Liver (tissue), 8 donors: ENCODE measurements at regions not wholly inside any gene's neighbourhood (a gene's known extent, or its start where the extent isn't known, plus 50 kb on each side); places are given as distances from the start of the nearest gene placed in this dataset.
"Not testable (repeated sequence)": the region's sequence is repeated elsewhere in the genome, so short reads cannot be mapped to it uniquely, and the experiment has no call there.

Source experiments
- DNase-seq: peaks from one replicate; pipeline ENCODE4 v3.0.0-alpha.2; 2017; ENCODE audit warnings: low spot score
- H3K27ac ChIP-seq, 2 donors: one replicate each; pipeline ENCODE4 v1.7.0; 2013; ENCODE audit warnings: inconsistent platforms in 2 of 2, low read length in 2 of 2, control low read depth in 1 of 2, low read depth in 1 of 2, mild to moderate bottlenecking in 1 of 2
- H3K27me3 ChIP-seq, 4 donors: one replicate each; pipeline versions ENCODE4 v1.6.1 to v1.7.0; 2013; ENCODE audit warnings: low read length in 3 of 4, inconsistent platforms in 1 of 4, mild to moderate bottlenecking in 1 of 4, moderate library complexity in 1 of 4; ENCODE audit not compliant: control insufficient read depth in 4 of 4, insufficient read depth in 4 of 4
- H3K36me3 ChIP-seq, 4 donors: one replicate each; pipeline versions ENCODE4 v1.6.1 to v1.7.0; 2013; ENCODE audit warnings: low read length in 3 of 4, mild to moderate bottlenecking in 3 of 4, low read depth in 1 of 4, moderate library complexity in 1 of 4; ENCODE audit not compliant: control insufficient read depth in 4 of 4, insufficient read depth in 3 of 4
- H3K4me1 ChIP-seq, 4 donors: one replicate each; pipeline versions ENCODE4 v1.6.1 to v1.7.0; 2013; ENCODE audit warnings: low read length in 3 of 4, mild to moderate bottlenecking in 3 of 4, moderate library complexity in 1 of 4; ENCODE audit not compliant: control insufficient read depth in 4 of 4, insufficient read depth in 4 of 4
- H3K4me3 ChIP-seq, 3 donors: one replicate each; pipeline versions ENCODE4 v1.6.1 to v1.7.0; 2013; ENCODE audit warnings: low read length in 3 of 3, control low read depth in 1 of 3, low read depth in 1 of 3, mild to moderate bottlenecking in 1 of 3
- H3K9ac ChIP-seq, 2 donors: one replicate each; pipeline ENCODE4 v1.7.0; 2013; ENCODE audit warnings: low read length in 2 of 2, mild to moderate bottlenecking in 2 of 2, moderate library complexity in 2 of 2, control low read depth in 1 of 2, low read depth in 1 of 2
- H3K9me3 ChIP-seq, 4 donors: one replicate each; pipeline versions ENCODE4 v1.6.1 to v1.7.0; 2013; ENCODE audit warnings: low read length in 3 of 4; ENCODE audit not compliant: control insufficient read depth in 4 of 4
- EGR1 ChIP-seq, 2 donors: IDR thresholded peaks; 2 replicates each; pipeline ENCODE4 v1.6.1; 2016 to 2018; ENCODE audit warnings: antibody characterized with exemption in 2 of 2, low read depth in 2 of 2
- FOXA1 ChIP-seq: IDR thresholded peaks from 2 replicates; pipeline ENCODE4 v1.6.1; 2016; ENCODE audit warnings: antibody characterized with exemption
- FOXA2 ChIP-seq: IDR thresholded peaks from 2 replicates; pipeline ENCODE4 v1.6.1; 2016; ENCODE audit warnings: antibody characterized with exemption
- GABPA ChIP-seq, 2 donors: IDR thresholded peaks in 1 of 2; conservative IDR thresholded peaks in 1 of 2; 2 replicates each; pipeline ENCODE4 v1.6.1; 2016; ENCODE audit warnings: antibody characterized with exemption in 2 of 2, mild to moderate bottlenecking in 1 of 2, moderate library complexity in 1 of 2
- HNF4A ChIP-seq, 2 donors: conservative IDR thresholded peaks; 2 replicates each; pipeline ENCODE4 v1.6.1; 2016; ENCODE audit warnings: antibody characterized with exemption in 2 of 2, mild to moderate bottlenecking in 2 of 2
- HNF4G ChIP-seq: IDR thresholded peaks from 2 replicates; pipeline ENCODE4 v1.6.1; 2016; ENCODE audit warnings: antibody characterized with exemption
- JUND ChIP-seq, 2 donors: IDR thresholded peaks; 2 replicates each; pipeline ENCODE4 v1.6.1; 2016; ENCODE audit warnings: antibody characterized with exemption in 2 of 2
- RAD21 ChIP-seq, 2 donors: IDR thresholded peaks; 2 replicates each; pipeline ENCODE4 v1.6.1; 2016; ENCODE audit warnings: antibody characterized with exemption in 2 of 2, mild to moderate bottlenecking in 2 of 2
- RXRA ChIP-seq, 2 donors: IDR thresholded peaks; 2 replicates each; pipeline ENCODE4 v1.6.1; 2017 to 2018; ENCODE audit warnings: antibody characterized with exemption in 2 of 2, mild to moderate bottlenecking in 1 of 2
- SP1 ChIP-seq: IDR thresholded peaks from 2 replicates; pipeline ENCODE4 v1.6.1; 2018; ENCODE audit warnings: antibody characterized with exemption, mild to moderate bottlenecking
- TAF1 ChIP-seq: conservative IDR thresholded peaks from 2 replicates; pipeline ENCODE4 v1.6.1; 2016; ENCODE audit warnings: antibody characterized with exemption, mild to moderate bottlenecking
- YY1 ChIP-seq: IDR thresholded peaks from 2 replicates; pipeline ENCODE4 v1.6.1; 2016; ENCODE audit warnings: antibody characterized with exemption, mild to moderate bottlenecking
- WGBS: extraction: QIAGEN DNeasy Blood & Tissue Kit; methylation state at CpG from one replicate; pipeline ENCODE4 v1.1.7; 2013; 5-methylcytosine and 5-hydroxymethylcytosine counted together
- TF ChIP-seq, protein P1 (sequence below): IDR thresholded peaks from 2 replicates; pipeline ENCODE4 v1.6.1; 2016; ENCODE audit warnings: antibody characterized with exemption
- TF ChIP-seq, protein P2 (sequence below): IDR thresholded peaks from 2 replicates; pipeline ENCODE4 v1.6.1; 2016; ENCODE audit warnings: antibody characterized with exemption
- TF ChIP-seq, protein P3 (sequence below): fragments of 150-350 bp; IDR thresholded peaks from 2 replicates; pipeline ENCODE4 v1.5.1; 2017; ENCODE audit warnings: improper control_type of control experiment, low read depth, low read length; ENCODE audit not compliant: missing input control
- TF ChIP-seq, protein P4 (sequence below): IDR thresholded peaks from 2 replicates; pipeline ENCODE4 v1.6.1; 2016; ENCODE audit warnings: antibody characterized with exemption
- TF ChIP-seq, protein P5 (sequence below): IDR thresholded peaks from 2 replicates; pipeline ENCODE4 v1.6.1; 2016; ENCODE audit warnings: antibody characterized with exemption, mild to moderate bottlenecking
- donor health status: healthy.
- donor health status: healthy.
- donor health status: healthy.
- donor health status: healthy.
- donor health status: healthy.

DNA sequence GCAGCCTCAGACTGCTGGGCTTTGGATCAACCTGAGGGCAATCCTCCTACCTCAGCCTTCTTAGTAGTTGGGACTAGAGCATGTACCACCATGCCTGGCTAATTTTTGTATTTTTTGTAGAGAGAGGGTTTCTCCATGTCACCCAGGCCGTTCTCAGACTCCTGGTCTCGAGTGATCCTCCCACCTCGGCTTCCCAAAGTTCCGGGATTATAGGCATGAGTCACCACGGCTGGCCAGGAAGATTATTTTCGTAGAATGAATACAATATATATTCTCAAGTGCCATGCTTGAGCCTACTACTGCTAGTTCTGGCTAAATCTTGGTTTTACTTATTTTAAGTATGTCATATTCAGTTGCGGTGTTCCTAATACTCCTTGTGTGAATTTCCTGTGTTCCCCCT lies 88.2 kb upstream of the CLINT1 start:
- H3K9ac ChIP-seq = no peak overlapping the region
- H3K27me3 ChIP-seq = no peaks in the 10 kb centered on the region
- H3K27ac ChIP-seq = no peak overlapping the region
- no peak overlapping the region for H3K4me3 ChIP-seq
- TF ChIP-seq YY1 (no peak), GABPA (IDR thresholded peaks at IDR 0.05 in 1 of 2, conservative IDR thresholded peaks at IDR 0.05 in 1 of 2) (no peak), JUND (IDR thresholded peaks at IDR 0.05) (no peak), FOXA2 (no peak), FOXA1 (no peak), TAF1 (no peak), HNF4G (no peak), RAD21 (IDR thresholded peaks at IDR 0.05) (no peak), SP1 (no peak), HNF4A (conservative IDR thresholded peaks at IDR 0.05) (no peak)
- TF ChIP-seq, protein P1, sequence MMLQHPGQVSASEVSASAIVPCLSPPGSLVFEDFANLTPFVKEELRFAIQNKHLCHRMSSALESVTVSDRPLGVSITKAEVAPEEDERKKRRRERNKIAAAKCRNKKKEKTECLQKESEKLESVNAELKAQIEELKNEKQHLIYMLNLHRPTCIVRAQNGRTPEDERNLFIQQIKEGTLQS = no peak
- TF ChIP-seq, protein P2, sequence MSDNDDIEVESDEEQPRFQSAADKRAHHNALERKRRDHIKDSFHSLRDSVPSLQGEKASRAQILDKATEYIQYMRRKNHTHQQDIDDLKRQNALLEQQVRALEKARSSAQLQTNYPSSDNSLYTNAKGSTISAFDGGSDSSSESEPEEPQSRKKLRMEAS = no peak
- TF ChIP-seq, protein P3, sequence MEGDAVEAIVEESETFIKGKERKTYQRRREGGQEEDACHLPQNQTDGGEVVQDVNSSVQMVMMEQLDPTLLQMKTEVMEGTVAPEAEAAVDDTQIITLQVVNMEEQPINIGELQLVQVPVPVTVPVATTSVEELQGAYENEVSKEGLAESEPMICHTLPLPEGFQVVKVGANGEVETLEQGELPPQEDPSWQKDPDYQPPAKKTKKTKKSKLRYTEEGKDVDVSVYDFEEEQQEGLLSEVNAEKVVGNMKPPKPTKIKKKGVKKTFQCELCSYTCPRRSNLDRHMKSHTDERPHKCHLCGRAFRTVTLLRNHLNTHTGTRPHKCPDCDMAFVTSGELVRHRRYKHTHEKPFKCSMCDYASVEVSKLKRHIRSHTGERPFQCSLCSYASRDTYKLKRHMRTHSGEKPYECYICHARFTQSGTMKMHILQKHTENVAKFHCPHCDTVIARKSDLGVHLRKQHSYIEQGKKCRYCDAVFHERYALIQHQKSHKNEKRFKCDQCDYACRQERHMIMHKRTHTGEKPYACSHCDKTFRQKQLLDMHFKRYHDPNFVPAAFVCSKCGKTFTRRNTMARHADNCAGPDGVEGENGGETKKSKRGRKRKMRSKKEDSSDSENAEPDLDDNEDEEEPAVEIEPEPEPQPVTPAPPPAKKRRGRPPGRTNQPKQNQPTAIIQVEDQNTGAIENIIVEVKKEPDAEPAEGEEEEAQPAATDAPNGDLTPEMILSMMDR = no peak
- H3K36me3 ChIP-seq = no peaks in the 10 kb centered on the region
- peaks cover 0 to 12% (median 5%) of the 10 kb centered on the region in 4 donors for H3K4me1 ChIP-seq
- H3K9me3 ChIP-seq = no peaks in the 10 kb centered on the region
- 92% methylated on average over 7 of the region's 7 CpGs for WGBS
- DNase-seq = no peak

DNA sequence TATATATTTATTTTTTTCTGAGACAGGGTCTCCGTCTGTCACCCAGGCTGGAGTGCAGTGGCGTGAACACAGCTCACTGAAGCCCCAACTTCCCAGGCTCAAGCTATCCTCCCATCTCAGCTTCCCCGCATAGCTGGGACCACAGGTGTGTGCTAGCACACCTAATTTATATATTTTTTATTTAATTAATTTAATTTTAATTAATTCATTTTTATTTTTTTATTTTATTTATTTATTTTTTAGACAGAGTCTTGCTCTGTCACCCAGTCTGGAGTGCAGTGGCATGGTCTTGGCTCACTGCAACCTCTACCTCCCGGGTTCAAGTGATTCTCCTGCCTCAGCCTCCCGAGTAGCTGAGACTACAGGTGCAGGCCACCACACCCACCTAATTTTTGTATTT lies 86.9 kb upstream of the CLINT1 start:
- H3K9ac ChIP-seq, H3K27ac ChIP-seq, H3K4me3 ChIP-seq, DNase-seq, H3K27me3 ChIP-seq, H3K9me3 ChIP-seq, H3K36me3 ChIP-seq: not testable (repeated sequence)
- WGBS = 95% methylated on average over 5 of the region's 5 CpGs
- peaks cover 1 to 12% (median 5%) of the 10 kb centered on the region in 4 donors for H3K4me1 ChIP-seq

DNA sequence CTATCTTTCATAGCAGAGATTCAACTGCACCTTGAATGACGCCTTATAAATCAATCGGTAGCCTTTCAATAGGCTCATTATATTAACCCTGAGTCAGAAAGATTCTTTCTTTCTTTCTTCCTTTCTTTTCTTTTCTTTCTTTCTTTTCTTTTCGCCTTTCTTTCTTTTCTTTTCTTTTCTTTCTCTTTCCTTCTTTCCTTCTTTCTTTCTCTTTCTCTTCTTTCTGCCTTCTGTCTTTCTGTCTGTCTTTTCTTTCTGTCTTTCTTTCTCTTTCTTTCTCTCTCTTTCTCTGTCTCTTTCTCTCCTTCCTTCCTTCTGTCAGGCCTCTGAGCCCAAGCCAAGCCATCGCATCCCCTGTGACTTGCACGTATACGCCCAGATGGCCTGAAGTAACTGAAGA lies 86.0 kb upstream of the CLINT1 start:
- Histone ChIP-seq H3K4me1 (peaks cover 1 to 12% (median 5%) of the 10 kb centered on the region in 4 donors), H3K36me3 (no peaks in the 10 kb centered on the region), H3K9me3 (no peaks in the 10 kb centered on the region), H3K4me3 (no peak overlapping the region), H3K9ac (no peak overlapping the region), H3K27ac (no peak overlapping the region), H3K27me3 (no peaks in the 10 kb centered on the region)
- DNase-seq = no peak
- TF ChIP-seq HNF4G (no peak), RAD21 (IDR thresholded peaks at IDR 0.05) (no peak), TAF1 (no peak), EGR1 (IDR thresholded peaks at IDR 0.05; ENCODE audit: low read depth in 2 of 2) (no peak), RXRA (IDR thresholded peaks at IDR 0.05) (no peak), HNF4A (conservative IDR thresholded peaks at IDR 0.05) (no peak), SP1 (no peak), GABPA (IDR thresholded peaks at IDR 0.05 in 1 of 2, conservative IDR thresholded peaks at IDR 0.05 in 1 of 2) (no peak), JUND (IDR thresholded peaks at IDR 0.05) (no peak), FOXA2 (no peak)
- TF ChIP-seq, protein P4, sequence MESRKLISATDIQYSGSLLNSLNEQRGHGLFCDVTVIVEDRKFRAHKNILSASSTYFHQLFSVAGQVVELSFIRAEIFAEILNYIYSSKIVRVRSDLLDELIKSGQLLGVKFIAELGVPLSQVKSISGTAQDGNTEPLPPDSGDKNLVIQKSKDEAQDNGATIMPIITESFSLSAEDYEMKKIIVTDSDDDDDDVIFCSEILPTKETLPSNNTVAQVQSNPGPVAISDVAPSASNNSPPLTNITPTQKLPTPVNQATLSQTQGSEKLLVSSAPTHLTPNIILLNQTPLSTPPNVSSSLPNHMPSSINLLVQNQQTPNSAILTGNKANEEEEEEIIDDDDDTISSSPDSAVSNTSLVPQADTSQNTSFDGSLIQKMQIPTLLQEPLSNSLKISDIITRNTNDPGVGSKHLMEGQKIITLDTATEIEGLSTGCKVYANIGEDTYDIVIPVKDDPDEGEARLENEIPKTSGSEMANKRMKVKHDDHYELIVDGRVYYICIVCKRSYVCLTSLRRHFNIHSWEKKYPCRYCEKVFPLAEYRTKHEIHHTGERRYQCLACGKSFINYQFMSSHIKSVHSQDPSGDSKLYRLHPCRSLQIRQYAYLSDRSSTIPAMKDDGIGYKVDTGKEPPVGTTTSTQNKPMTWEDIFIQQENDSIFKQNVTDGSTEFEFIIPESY = no peak
- TF ChIP-seq, protein P3 = no peak
- TF ChIP-seq, protein P5, sequence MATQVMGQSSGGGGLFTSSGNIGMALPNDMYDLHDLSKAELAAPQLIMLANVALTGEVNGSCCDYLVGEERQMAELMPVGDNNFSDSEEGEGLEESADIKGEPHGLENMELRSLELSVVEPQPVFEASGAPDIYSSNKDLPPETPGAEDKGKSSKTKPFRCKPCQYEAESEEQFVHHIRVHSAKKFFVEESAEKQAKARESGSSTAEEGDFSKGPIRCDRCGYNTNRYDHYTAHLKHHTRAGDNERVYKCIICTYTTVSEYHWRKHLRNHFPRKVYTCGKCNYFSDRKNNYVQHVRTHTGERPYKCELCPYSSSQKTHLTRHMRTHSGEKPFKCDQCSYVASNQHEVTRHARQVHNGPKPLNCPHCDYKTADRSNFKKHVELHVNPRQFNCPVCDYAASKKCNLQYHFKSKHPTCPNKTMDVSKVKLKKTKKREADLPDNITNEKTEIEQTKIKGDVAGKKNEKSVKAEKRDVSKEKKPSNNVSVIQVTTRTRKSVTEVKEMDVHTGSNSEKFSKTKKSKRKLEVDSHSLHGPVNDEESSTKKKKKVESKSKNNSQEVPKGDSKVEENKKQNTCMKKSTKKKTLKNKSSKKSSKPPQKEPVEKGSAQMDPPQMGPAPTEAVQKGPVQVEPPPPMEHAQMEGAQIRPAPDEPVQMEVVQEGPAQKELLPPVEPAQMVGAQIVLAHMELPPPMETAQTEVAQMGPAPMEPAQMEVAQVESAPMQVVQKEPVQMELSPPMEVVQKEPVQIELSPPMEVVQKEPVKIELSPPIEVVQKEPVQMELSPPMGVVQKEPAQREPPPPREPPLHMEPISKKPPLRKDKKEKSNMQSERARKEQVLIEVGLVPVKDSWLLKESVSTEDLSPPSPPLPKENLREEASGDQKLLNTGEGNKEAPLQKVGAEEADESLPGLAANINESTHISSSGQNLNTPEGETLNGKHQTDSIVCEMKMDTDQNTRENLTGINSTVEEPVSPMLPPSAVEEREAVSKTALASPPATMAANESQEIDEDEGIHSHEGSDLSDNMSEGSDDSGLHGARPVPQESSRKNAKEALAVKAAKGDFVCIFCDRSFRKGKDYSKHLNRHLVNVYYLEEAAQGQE = no peak
- whole genome bisulfite sequencing = 93% methylated on average over 6 of the region's 6 CpGs
